ENCODE measurements at regions not wholly inside any gene's neighbourhood (a gene's known extent, or its start where the extent isn't known, plus 50 kb on each side); places are given as distances from the start of the nearest gene placed in this dataset.

- no peak for TF ChIP-seq POLR2A (IDR thresholded peaks at IDR 0.05; ENCODE audit: low read length)
- no peak for TF ChIP-seq GATA1 (IDR thresholded peaks at IDR 0.05; ENCODE audit: low read depth, low read length)
These were observed 72.6 kb upstream of the LAPTM4A start for GRCh38 chr2:20123871-20124594.

Data from erythroblast (primary cell).